Testis (tissue), 2 donors: ENCODE measurements at regions not wholly inside any gene's neighbourhood (a gene's known extent, or its start where the extent isn't known, plus 50 kb on each side); places are given as distances from the start of the nearest gene placed in this dataset.

Experiments used
- CTCF ChIP-seq, 3 experiments: fragments of 450-650 bp in 2 of 3; fragments of 200-600 bp in 1 of 3; sonication (generic) in 1 of 3; IDR thresholded peaks; one replicate each; pipeline ENCODE4 v1.5.1; 2016 to 2019; ENCODE audit warnings: antibody characterized with exemption in 3 of 3, mild to moderate bottlenecking in 2 of 3, moderate library complexity in 1 of 3
- POLR2A ChIP-seq: fragments of 450-650 bp; IDR thresholded peaks from one replicate; pipeline ENCODE4 v1.6.1; 2017; ENCODE audit warnings: antibody characterized with exemption, mild to moderate bottlenecking, moderate library complexity

DNA sequence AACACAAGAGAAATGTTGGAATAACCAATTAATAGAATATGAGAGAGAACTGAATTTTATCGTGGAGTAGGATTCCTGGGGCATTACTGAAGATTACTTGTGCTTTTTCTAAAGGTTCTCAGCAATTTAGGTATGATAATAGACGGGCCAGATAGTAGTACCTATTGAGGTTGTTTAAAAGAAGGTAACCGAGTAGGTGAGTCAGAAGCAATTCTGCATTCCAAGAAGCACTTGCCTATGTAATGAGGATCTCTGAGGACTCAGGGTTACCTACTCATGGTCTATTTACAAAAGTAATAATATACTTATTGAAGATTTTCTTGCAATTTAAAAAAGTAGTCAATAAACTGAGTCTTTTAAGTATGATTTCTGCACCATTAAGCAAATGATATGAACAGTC lies 1469.8 kb downstream of the BRINP3 start:
- no peak for TF ChIP-seq CTCF (IDR thresholded peaks at IDR 0.05)
- no peak for TF ChIP-seq POLR2A
